HFFc6 (cell line): ENCODE measurements at regions not wholly inside any gene's neighbourhood (a gene's known extent, or its start where the extent isn't known, plus 50 kb on each side); places are given as distances from the start of the nearest gene placed in this dataset.

ENCODE experiments used
- DNase-seq: peaks from one replicate; pipeline ENCODE4 v3.0.0-alpha.2; 2018
- H3K27ac Mint-ChIP-seq: 2 replicates; pipeline ENCODE4 v1.8.0; 2020; ENCODE audit warnings: mild to moderate bottlenecking, mixed read lengths
- H3K27me3 Mint-ChIP-seq: 2 replicates; pipeline ENCODE4 v1.8.0; 2021; ENCODE audit warnings: mild to moderate bottlenecking, moderate library complexity, mixed read lengths; ENCODE audit not compliant: insufficient read depth
- H3K36me3 Mint-ChIP-seq: 2 replicates; pipeline ENCODE4 v1.8.0; 2021; ENCODE audit warnings: low read depth, mixed read lengths
- H3K4me1 Mint-ChIP-seq: 2 replicates; pipeline ENCODE4 v1.8.0; 2020; ENCODE audit warnings: low read depth, mixed read lengths
- H3K4me3 Mint-ChIP-seq: 2 replicates; pipeline ENCODE4 v1.8.0; 2020; ENCODE audit warnings: mild to moderate bottlenecking, moderate library complexity, mixed read lengths
- H3K9me3 Mint-ChIP-seq: 2 replicates; pipeline ENCODE4 v1.8.0; 2020; ENCODE audit warnings: mild to moderate bottlenecking, mixed read lengths
- CTCF ChIP-seq: fragments of 200-600 bp; sonication (generic); IDR thresholded peaks from 2 replicates; pipeline ENCODE4 v1.5.0; 2021; ENCODE audit warnings: antibody characterized with exemption, mild to moderate bottlenecking

- TF ChIP-seq CTCF, result no peak
- no peak overlapping the region for H3K4me3 Mint-ChIP-seq
- H3K27ac Mint-ChIP-seq, result no peak overlapping the region
- H3K4me1 Mint-ChIP-seq, result no peaks in the 10 kb centered on the region
- no peaks in the 10 kb centered on the region for H3K27me3 Mint-ChIP-seq
- peaks cover 25% of the 10 kb centered on the region for H3K9me3 Mint-ChIP-seq
- H3K36me3 Mint-ChIP-seq, result no peaks in the 10 kb centered on the region
- DNase-seq, result no peak
These were observed 177.2 kb upstream of the POC5 start for GRCh38 chr5:75894482-75894881.

GRCh38 chr5:75891736-75892135 is 174.5 kb upstream of the POC5 start:
- Mint-ChIP-seq H3K4me1 (no peaks in the 10 kb centered on the region), H3K27ac (no peak overlapping the region), H3K36me3 (0 out of 2 replicates have a peak, but pooled peaks cover 5% of the 10 kb centered on the region), H3K9me3 (peaks cover 33% of the 10 kb centered on the region), H3K4me3 (no peak overlapping the region), H3K27me3 (no peaks in the 10 kb centered on the region)
- no peak for TF ChIP-seq CTCF
- DNase-seq, result no peak

GRCh38 chr5:75891020-75891419 is 173.8 kb upstream of the POC5 start:
- Mint-ChIP-seq H3K36me3 (0 out of 2 replicates have a peak, but pooled peaks cover 5% of the 10 kb centered on the region), H3K27ac (no peak overlapping the region), H3K9me3 (peaks cover 38% of the 10 kb centered on the region), H3K4me3 (no peak overlapping the region), H3K4me1 (no peaks in the 10 kb centered on the region), H3K27me3 (no peaks in the 10 kb centered on the region)
- TF ChIP-seq CTCF, result no peak
- no peak for DNase-seq

GRCh38 chr5:75890546-75890945 is 173.3 kb upstream of the POC5 start:
- Mint-ChIP-seq H3K9me3 (peaks cover 38% of the 10 kb centered on the region), H3K4me3 (no peak overlapping the region), H3K4me1 (no peaks in the 10 kb centered on the region), H3K27ac (no peak overlapping the region), H3K27me3 (no peaks in the 10 kb centered on the region), H3K36me3 (0 out of 2 replicates have a peak, but pooled peaks cover 5% of the 10 kb centered on the region)
- DNase-seq, result no peak
- TF ChIP-seq CTCF, result no peak

GRCh38 chr5:75886706-75887105 is 169.5 kb upstream of the POC5 start:
- DNase-seq, result no peak
- no peak overlapping the region for H3K27ac Mint-ChIP-seq
- no peaks in the 10 kb centered on the region for H3K27me3 Mint-ChIP-seq
- peaks cover 29% of the 10 kb centered on the region for H3K9me3 Mint-ChIP-seq
- no peaks in the 10 kb centered on the region for H3K4me1 Mint-ChIP-seq
- 0 out of 2 replicates have a peak, but pooled peaks cover 5% of the 10 kb centered on the region for H3K36me3 Mint-ChIP-seq
- H3K4me3 Mint-ChIP-seq, result no peak overlapping the region
- TF ChIP-seq CTCF, result no peak
